ENCODE measurements at regions not wholly inside any gene's neighbourhood (a gene's known extent, or its start where the extent isn't known, plus 50 kb on each side); places are given as distances from the start of the nearest gene placed in this dataset.

DNA sequence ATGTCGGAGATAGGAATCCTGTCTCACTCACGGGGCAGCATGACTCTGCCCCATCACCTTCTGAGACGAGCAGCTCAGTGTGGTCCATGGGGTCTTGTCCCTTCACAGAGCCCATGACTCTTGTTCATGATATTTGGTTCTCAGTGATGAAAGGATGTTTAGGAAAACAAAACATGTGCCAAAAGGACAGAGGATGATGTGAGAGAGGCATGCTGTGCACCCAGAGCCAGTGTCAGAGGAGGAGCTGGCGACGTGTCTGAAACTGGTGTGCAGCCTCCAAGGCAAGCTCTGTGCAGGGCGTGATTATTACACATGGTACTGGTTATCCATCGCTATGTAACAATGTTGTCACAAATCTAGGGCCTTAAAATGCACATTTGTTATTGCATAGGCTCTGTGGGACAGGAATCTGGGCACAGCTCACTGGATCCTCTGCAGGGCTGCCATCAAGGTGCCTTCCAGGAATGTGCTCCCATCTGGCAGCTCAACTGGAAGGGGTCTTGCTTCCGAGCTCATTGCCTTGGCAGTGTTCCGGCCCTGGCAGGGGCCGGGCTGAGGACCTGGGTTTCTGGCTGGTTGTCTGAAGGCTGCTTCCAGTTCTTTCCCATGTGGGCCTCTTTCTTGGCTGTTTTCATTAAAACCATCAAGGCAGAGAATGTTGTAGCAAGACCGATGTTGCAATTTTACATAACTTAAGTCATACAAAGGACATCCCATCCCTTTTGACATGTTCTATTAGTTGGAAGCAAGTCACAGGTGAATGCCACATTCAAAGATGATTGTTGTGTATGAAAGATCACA is 175.4 kb downstream of the ERMARD start:
- TF ChIP-seq, protein P1, sequence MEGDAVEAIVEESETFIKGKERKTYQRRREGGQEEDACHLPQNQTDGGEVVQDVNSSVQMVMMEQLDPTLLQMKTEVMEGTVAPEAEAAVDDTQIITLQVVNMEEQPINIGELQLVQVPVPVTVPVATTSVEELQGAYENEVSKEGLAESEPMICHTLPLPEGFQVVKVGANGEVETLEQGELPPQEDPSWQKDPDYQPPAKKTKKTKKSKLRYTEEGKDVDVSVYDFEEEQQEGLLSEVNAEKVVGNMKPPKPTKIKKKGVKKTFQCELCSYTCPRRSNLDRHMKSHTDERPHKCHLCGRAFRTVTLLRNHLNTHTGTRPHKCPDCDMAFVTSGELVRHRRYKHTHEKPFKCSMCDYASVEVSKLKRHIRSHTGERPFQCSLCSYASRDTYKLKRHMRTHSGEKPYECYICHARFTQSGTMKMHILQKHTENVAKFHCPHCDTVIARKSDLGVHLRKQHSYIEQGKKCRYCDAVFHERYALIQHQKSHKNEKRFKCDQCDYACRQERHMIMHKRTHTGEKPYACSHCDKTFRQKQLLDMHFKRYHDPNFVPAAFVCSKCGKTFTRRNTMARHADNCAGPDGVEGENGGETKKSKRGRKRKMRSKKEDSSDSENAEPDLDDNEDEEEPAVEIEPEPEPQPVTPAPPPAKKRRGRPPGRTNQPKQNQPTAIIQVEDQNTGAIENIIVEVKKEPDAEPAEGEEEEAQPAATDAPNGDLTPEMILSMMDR (IDR thresholded peaks at IDR 0.05; ENCODE audit: insufficient read depth, low read length, poor library complexity, severe bottlenecking) = no peak
- TF ChIP-seq EZH2phosphoT487 (conservative IDR thresholded peaks at IDR 0.05; ENCODE audit: low read length) = no peak

Measured in SU-DHL-6 (cell line).